HG03064 (cell line): ENCODE measurements at regions not wholly inside any gene's neighbourhood (a gene's known extent, or its start where the extent isn't known, plus 50 kb on each side); places are given as distances from the start of the nearest gene placed in this dataset.
A peak's percentile ranks its signal among the peaks of the same experiment; 100 is the strongest.
"Not testable (repeated sequence)": the region's sequence is repeated elsewhere in the genome, so short reads cannot be mapped to it uniquely, and the experiment has no call there.

Source experiments
- ATAC-seq: cut with Tn5 transposase; IDR thresholded peaks from one replicate; pipeline ENCODE4 v1.9.1; 2021; ENCODE audit warnings: low read depth; ENCODE audit not compliant: unreplicated experiment

GRCh38 chr3:187890405-187890752 lies 145.1 kb upstream of the BCL6 start:
- not testable (repeated sequence) for ATAC-seq

GRCh38 chr3:187896646-187897045 lies 151.4 kb upstream of the BCL6 start:
- ATAC-seq = no peak

DNA sequence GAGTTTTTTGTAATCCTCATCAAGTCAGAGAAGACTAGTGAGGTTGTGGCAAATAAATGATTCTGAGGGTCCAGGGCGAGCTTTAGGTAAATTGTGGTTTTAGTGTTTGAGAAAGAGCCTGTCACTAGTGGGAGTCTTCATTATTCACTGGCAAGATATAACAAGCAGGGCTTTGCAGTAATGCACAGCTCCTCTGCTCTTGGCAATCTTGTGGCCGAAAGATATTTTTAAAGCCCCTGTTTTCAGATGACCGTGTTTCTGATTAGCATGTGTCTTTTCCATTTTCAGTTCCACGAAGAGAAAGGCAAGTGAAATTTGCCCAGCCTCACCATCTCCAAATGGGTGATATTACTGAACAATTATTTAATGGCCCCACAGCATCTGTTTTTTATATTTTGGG lies 154.0 kb upstream of the BCL6 start:
- no peak for ATAC-seq

GRCh38 chr3:187900993-187901755 lies 155.9 kb upstream of the BCL6 start:
- no peak for ATAC-seq

DNA sequence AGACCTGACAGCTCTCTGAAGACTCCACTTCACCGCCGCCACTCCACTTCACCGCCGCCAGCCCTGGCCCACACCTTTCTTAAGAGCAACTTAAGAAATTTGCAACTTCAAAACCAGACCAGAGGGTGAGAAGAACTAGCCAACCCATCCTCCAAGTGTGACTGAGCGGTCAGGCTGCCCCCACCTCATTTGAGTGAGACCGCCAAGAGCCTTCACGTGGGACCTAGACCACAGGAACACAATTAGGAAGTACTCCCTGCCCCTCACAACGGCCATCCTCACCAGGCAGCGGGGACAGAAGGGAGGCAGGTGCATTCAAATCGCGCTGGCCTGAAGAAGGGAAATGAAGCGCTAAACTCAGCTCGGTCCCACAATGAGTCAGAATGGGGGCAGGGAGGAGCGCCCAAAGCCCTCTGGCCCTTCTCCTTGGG lies 156.8 kb upstream of the BCL6 start:
- peak; percentile 69 for ATAC-seq

DNA sequence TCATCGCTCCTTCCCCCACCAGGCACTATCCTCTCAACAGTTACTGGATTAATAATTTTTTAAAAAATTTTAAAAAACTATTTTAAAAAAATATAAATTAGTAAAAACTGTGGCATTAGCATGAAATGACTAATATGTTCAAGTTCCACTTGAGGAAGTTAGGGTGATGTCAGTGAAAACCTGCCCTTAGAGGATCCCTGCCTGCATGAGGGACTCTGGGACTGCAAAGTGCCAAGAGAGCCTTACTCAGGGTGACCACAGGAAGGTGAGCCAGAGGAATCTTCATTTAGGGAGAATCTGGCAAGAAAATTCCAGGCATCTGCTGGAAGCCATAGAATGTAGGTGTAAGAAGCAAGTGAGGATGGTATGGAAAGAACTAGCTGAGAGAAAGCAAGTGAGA lies 157.7 kb upstream of the BCL6 start:
- ATAC-seq = no peak

DNA sequence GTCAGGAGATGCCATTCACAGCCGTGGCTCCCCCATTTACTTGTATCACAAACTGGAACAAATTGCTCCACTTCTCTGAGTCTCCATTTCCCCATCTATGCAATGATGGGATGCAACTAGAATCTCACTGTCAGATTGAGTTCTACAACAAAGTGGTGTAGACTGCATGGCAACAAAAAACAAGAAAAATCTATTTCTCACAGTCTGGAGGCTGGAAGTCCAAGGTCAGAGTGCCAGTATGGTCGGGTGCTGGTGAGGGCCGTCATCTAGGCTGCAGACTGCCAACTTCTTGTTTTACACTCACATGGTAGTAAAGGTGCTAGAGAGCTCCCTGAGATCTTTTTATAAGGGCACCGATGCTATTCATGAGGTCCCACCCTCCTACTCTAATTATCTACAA lies 158.4 kb upstream of the BCL6 start:
- ATAC-seq = no peak

DNA sequence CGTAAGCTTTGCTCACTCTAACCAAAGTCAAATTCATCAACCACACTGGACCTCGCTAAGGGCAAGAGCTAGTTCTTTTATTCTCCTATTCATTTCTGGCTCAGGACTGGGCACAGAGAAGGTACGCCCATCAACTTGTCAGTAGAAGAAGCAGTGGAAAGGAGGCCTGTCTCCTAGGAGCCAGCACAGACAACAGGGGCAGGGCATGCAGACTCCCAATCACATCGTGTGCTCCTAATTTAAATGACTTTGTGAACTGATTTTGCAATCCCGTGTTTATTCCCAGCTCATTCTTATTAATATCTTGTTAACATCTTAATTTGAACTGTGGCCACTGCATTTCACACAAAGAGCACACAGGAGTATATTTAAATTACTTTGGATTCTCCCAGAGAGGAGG lies 161.1 kb upstream of the BCL6 start:
- no peak for ATAC-seq

DNA sequence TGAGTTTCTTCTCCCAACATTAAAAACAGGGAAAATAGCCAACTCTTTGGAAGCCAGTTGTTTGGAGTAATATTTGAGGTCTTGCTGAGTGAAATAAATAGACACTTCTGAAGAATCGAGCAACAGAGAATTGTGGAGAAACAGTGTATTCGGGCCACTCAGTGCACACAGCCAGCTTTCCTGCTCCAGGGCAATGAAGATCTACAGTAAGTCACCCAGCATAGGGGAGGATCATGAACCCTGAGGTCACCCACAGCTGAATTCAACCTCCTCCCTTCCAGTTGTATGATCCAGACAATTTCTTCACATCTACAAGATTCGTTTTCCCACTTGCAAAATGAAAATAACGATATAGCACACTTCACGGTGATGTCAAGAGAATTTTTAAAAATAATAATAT lies 161.7 kb upstream of the BCL6 start:
- no peak for ATAC-seq

DNA sequence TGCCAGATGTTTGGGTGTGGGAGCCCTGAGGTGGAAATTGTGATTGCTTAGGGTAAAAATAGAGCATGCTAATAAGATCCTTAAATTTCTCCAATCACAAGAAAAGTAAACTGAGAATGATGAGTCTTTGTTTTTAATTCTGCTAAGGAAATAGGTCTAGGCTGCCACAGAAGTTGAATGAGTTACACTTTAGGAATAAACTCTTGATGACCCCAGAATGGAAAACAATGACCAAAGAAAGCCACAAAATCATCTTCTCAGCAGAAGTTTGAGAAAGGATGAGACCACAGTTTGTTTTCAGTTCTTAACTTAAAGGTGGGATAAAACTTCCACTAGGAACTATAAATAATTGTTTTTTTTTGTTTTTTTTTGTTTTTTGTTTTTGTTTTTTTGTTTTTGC lies 164.6 kb upstream of the BCL6 start:
- ATAC-seq = no peak

DNA sequence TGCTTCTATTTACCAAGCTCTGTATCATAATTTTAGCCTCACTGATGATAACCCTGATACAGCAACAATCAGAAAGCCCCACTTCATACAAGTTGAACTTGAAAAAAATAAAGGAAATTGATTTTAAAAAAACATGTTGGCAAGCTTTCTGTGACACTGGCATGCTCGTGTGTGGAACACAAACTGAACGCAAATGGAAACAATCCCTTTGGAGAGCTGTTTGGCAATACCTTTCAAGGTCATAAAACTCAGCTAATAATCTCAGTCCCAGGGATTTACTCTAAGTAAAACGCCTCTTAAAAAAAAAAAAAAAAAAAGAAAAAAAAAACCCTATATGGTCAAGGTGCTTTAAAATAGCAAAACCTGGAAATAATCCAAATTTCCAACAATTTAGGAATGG lies 166.7 kb upstream of the BCL6 start:
- no peak for ATAC-seq

DNA sequence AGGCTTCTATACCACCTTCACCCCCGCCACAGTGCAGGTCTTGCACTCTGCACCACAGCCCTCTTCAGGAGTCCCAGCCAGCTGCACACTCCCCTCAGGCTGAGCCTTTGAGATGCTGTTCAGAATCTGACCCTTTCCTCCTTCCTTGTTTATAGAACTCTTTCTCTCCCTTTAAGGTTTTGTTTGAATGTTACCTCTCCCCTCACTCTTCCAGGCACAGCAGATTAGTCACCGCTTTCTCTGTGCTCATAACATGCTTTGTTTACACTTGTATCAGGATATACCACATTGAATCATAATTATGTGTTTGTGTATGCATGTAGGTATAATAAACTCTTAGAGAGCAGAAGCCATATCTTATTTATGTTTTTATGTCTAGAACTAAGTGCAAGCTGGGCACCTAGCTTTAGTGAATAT lies 168.4 kb upstream of the BCL6 start:
- no peak for ATAC-seq

DNA sequence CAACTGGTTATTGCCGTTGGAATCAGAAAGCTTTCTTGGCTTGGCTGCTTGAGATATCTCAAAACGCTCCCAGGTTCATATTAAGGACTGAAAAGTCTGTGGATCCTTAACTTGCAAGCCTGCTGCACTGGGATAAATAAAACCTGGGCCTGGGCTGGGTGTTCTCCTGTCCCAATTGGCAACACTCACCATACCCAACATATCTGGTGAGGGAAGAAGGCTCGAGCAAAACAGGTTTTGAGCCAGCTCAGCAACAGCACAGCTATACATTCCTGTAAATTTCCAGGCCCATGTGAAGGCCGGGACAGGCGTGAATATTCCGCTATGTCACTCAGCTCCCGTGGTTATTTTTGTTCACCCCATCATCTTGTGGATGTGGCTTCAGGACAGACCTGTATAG lies 169.0 kb upstream of the BCL6 start:
- ATAC-seq = no peak

GRCh38 chr3:187916072-187916471 lies 170.8 kb upstream of the BCL6 start:
- ATAC-seq = no peak

DNA sequence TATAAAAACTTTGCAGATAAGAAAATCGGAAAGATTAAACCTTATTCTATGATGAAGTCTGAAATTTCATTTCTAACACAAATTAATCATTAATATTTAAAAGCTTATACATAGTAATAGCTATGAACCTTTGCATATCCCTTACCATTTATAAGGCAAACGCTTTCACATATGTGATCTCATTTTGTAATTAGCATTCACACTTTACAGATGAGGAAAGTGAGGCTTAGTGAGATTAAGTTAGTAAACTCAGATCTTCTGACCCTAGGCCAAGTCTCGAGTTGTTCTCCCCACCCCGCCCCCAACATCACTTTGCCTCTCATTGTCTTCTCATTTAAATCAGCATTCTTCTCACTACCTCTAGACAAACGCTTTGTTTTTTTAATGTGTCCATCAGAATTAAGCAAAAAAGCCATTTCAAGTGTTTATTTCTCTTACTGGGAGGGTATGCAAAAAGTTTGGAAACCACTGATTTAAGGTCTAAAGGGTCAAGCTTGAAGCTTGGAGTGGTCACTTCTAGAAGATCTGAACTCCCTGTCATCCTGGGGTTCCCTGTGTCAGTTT lies 172.9 kb upstream of the BCL6 start:
- no peak for ATAC-seq

- ATAC-seq = peak; percentile 96
These were observed 173.8 kb upstream of the BCL6 start for GRCh38 chr3:187919048-187919447.

- ATAC-seq = peak; percentile 48
These were observed 174.3 kb upstream of the BCL6 start for GRCh38 chr3:187919544-187919943.

- ATAC-seq = no peak
These were observed 174.8 kb upstream of the BCL6 start for GRCh38 chr3:187920030-187920429.

- ATAC-seq = no peak
These were observed 175.6 kb upstream of the BCL6 start for GRCh38 chr3:187920913-187921312.

GRCh38 chr3:187921391-187922074 lies 176.3 kb upstream of the BCL6 start:
- ATAC-seq = no peak

DNA sequence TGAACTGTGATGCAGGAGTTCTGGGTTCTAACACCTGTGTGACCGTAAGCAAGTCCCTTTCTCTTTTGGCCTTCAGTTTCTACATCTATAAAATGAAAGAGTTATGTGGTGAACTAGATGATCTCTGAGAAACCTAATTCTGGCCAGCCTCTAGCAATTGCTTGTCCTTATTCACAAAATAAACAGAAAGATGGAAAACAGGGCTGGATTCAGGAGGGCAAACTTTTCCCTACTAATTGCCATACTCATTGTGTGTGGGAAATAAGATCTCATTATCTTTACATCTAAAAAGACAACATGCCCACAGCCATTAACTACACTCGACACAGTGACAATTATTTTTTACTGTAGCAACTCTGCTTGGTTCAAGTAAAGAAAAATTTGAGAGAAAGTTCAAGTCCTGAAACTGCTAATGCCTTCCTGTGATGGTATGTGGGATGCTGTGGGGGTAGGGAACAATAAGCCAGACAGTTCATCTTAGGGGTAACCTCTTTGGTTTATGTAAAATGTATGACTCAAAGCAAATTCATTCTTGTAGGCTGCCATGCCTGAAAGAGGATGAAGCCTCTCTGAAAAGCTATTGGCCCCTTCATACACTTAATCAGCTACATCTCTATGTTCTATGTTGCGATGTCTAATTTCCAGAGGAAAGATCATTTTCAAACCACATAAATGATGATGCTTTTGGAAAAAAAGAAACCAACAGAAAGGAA lies 177.6 kb upstream of the BCL6 start:
- ATAC-seq = no peak
